HFFc6 (cell line): ENCODE measurements at regions not wholly inside any gene's neighbourhood (a gene's known extent, or its start where the extent isn't known, plus 50 kb on each side); places are given as distances from the start of the nearest gene placed in this dataset.
"Not testable (repeated sequence)": the region's sequence is repeated elsewhere in the genome, so short reads cannot be mapped to it uniquely, and the experiment has no call there.

Experiments
- DNase-seq: peaks from one replicate; pipeline ENCODE4 v3.0.0-alpha.2; 2018
- H3K27ac Mint-ChIP-seq: 2 replicates; pipeline ENCODE4 v1.8.0; 2020; ENCODE audit warnings: mild to moderate bottlenecking, mixed read lengths
- H3K27me3 Mint-ChIP-seq: 2 replicates; pipeline ENCODE4 v1.8.0; 2021; ENCODE audit warnings: mild to moderate bottlenecking, moderate library complexity, mixed read lengths; ENCODE audit not compliant: insufficient read depth
- H3K36me3 Mint-ChIP-seq: 2 replicates; pipeline ENCODE4 v1.8.0; 2021; ENCODE audit warnings: low read depth, mixed read lengths
- H3K4me1 Mint-ChIP-seq: 2 replicates; pipeline ENCODE4 v1.8.0; 2020; ENCODE audit warnings: low read depth, mixed read lengths
- H3K4me3 Mint-ChIP-seq: 2 replicates; pipeline ENCODE4 v1.8.0; 2020; ENCODE audit warnings: mild to moderate bottlenecking, moderate library complexity, mixed read lengths
- H3K9me3 Mint-ChIP-seq: 2 replicates; pipeline ENCODE4 v1.8.0; 2020; ENCODE audit warnings: mild to moderate bottlenecking, mixed read lengths
- CTCF ChIP-seq: fragments of 200-600 bp; sonication (generic); IDR thresholded peaks from 2 replicates; pipeline ENCODE4 v1.5.0; 2021; ENCODE audit warnings: antibody characterized with exemption, mild to moderate bottlenecking

- H3K4me3 Mint-ChIP-seq, H3K36me3 Mint-ChIP-seq, H3K27me3 Mint-ChIP-seq, DNase-seq, H3K9me3 Mint-ChIP-seq, H3K27ac Mint-ChIP-seq, H3K4me1 Mint-ChIP-seq: not testable (repeated sequence)
Measured at GRCh38 chr1:91207691-91208090, 185.9 kb upstream of the ZNF644 start.

- not testable (repeated sequence) for H3K27me3 Mint-ChIP-seq, H3K27ac Mint-ChIP-seq, H3K9me3 Mint-ChIP-seq, H3K4me3 Mint-ChIP-seq, H3K36me3 Mint-ChIP-seq, H3K4me1 Mint-ChIP-seq, DNase-seq
Measured at GRCh38 chr1:91204150-91204549, 182.3 kb upstream of the ZNF644 start.

GRCh38 chr1:91201694-91202093, 179.9 kb upstream of the ZNF644 start:
- Mint-ChIP-seq H3K36me3 (no peaks in the 10 kb centered on the region), H3K4me3 (no peak overlapping the region), H3K4me1 (no peaks in the 10 kb centered on the region), H3K27me3 (no peaks in the 10 kb centered on the region), H3K9me3 (no peaks in the 10 kb centered on the region), H3K27ac (no peak overlapping the region)
- no peak for TF ChIP-seq CTCF
- DNase-seq = no peak

GRCh38 chr1:91201176-91201575, 179.3 kb upstream of the ZNF644 start:
- no peaks in the 10 kb centered on the region for H3K36me3 Mint-ChIP-seq
- no peak overlapping the region for H3K4me3 Mint-ChIP-seq
- H3K9me3 Mint-ChIP-seq = no peaks in the 10 kb centered on the region
- TF ChIP-seq CTCF = no peak
- no peak overlapping the region for H3K27ac Mint-ChIP-seq
- H3K27me3 Mint-ChIP-seq = no peaks in the 10 kb centered on the region
- DNase-seq = no peak
- no peaks in the 10 kb centered on the region for H3K4me1 Mint-ChIP-seq

- no peak overlapping the region for H3K4me3 Mint-ChIP-seq
- DNase-seq = no peak
- H3K4me1 Mint-ChIP-seq = no peaks in the 10 kb centered on the region
- H3K27me3 Mint-ChIP-seq = peaks cover 1% of the 10 kb centered on the region; the same call in 1 of the 2 replicates
- H3K27ac Mint-ChIP-seq = no peak overlapping the region
- H3K9me3 Mint-ChIP-seq = no peaks in the 10 kb centered on the region
- TF ChIP-seq CTCF = no peak
- H3K36me3 Mint-ChIP-seq = no peaks in the 10 kb centered on the region
Measured at GRCh38 chr1:91200675-91201074, 178.8 kb upstream of the ZNF644 start.

GRCh38 chr1:91199988-91200387, 178.2 kb upstream of the ZNF644 start:
- peaks cover 2% of the 10 kb centered on the region; the same call in 1 of the 2 replicates for H3K27me3 Mint-ChIP-seq
- no peaks in the 10 kb centered on the region for H3K9me3 Mint-ChIP-seq
- H3K4me1 Mint-ChIP-seq = no peaks in the 10 kb centered on the region
- DNase-seq = no peak
- no peak overlapping the region for H3K4me3 Mint-ChIP-seq
- no peaks in the 10 kb centered on the region for H3K36me3 Mint-ChIP-seq
- H3K27ac Mint-ChIP-seq = no peak overlapping the region
- TF ChIP-seq CTCF = no peak

- Mint-ChIP-seq H3K27ac (no peak overlapping the region), H3K4me3 (no peak overlapping the region), H3K36me3 (no peaks in the 10 kb centered on the region), H3K9me3 (peaks cover 25% of the 10 kb centered on the region), H3K4me1 (no peaks in the 10 kb centered on the region), H3K27me3 (peaks cover 2% of the 10 kb centered on the region)
- no peak for TF ChIP-seq CTCF
- no peak for DNase-seq
Measured at GRCh38 chr1:91190996-91191395, 169.2 kb upstream of the ZNF644 start.
